SU-DHL-6 (cell line): ENCODE measurements at regions not wholly inside any gene's neighbourhood (a gene's known extent, or its start where the extent isn't known, plus 50 kb on each side); places are given as distances from the start of the nearest gene placed in this dataset.

Experiments used
- CTCF ChIP-seq: fragments of 200-600 bp; sonication (generic); IDR thresholded peaks from one replicate; pipeline ENCODE4 v1.5.1; 2017; ENCODE audit warnings: antibody characterized with exemption, mild to moderate bottlenecking, low read length, moderate library complexity; ENCODE audit not compliant: insufficient read depth, poor library complexity, severe bottlenecking
- EZH2phosphoT487 ChIP-seq: fragments of 200-600 bp; sonication (generic), shearing (Covaris generic); conservative IDR thresholded peaks from 2 replicates; pipeline ENCODE4 v1.6.1; 2018; ENCODE audit warnings: mild to moderate bottlenecking, antibody characterized with exemption, low read length, moderate library complexity, mixed read lengths

GRCh38 chr5:15206133-15206532 lies 293.8 kb upstream of the FBXL7 start:
- TF ChIP-seq CTCF (no peak), EZH2phosphoT487 (no peak)
